Transverse colon (tissue), 4 donors: ENCODE measurements at regions not wholly inside any gene's neighbourhood (a gene's known extent, or its start where the extent isn't known, plus 50 kb on each side); places are given as distances from the start of the nearest gene placed in this dataset.
A peak's percentile ranks its signal among the peaks of the same experiment; 100 is the strongest.
"Not testable (repeated sequence)": the region's sequence is repeated elsewhere in the genome, so short reads cannot be mapped to it uniquely, and the experiment has no call there.

Source experiments
- DNase-seq: peaks from one replicate; pipeline ENCODE4 v3.0.0-alpha.2; 2019
- H3K27ac ChIP-seq, 4 donors: fragments of 200-600 bp; sonication (generic); 2 replicates each; pipeline ENCODE4 v1.5.1; 2016 to 2018; ENCODE audit warnings: inconsistent platforms in 4 of 4
- H3K27me3 ChIP-seq: fragments of 200-600 bp; sonication (generic); 2 replicates; pipeline ENCODE4 v1.5.1; 2017; ENCODE audit warnings: inconsistent platforms
- H3K36me3 ChIP-seq, 4 donors: fragments of 200-600 bp; sonication (generic); 2 replicates each; pipeline ENCODE4 v1.5.1; 2017 to 2019; ENCODE audit warnings: inconsistent platforms in 4 of 4
- H3K4me1 ChIP-seq, 4 donors: fragments of 200-600 bp; sonication (generic); 2 replicates each; pipeline ENCODE4 v1.5.1; 2017 to 2020; ENCODE audit warnings: inconsistent platforms in 4 of 4
- H3K4me3 ChIP-seq, 4 donors: fragments of 200-600 bp; sonication (generic); 1 replicate in 1 of 4; 2 replicates in 3 of 4; pipeline versions ENCODE4 v1.5.1 to v1.6.1; 2017 to 2019; ENCODE audit warnings: inconsistent platforms in 4 of 4
- H3K9me3 ChIP-seq, 2 donors: fragments of 200-600 bp; sonication (generic); 2 replicates each; pipeline ENCODE4 v1.5.1; 2017 to 2019; ENCODE audit warnings: inconsistent platforms in 2 of 2
- EP300 ChIP-seq: sonication (generic); formaldehyde crosslinking; IDR thresholded peaks from one replicate; pipeline ENCODE4 v1.6.1; 2017; ENCODE audit warnings: antibody characterized with exemption, low read depth
- POLR2A ChIP-seq: fragments of 450-650 bp; IDR thresholded peaks from one replicate; pipeline ENCODE4 v1.6.1; 2016; ENCODE audit warnings: antibody characterized with exemption, mild to moderate bottlenecking, moderate library complexity
- POLR2AphosphoS5 ChIP-seq, 3 donors: sonication (generic); formaldehyde crosslinking; IDR thresholded peaks; one replicate each; pipeline ENCODE4 v1.6.1; 2016; ENCODE audit warnings: antibody characterized with exemption in 3 of 3
- WGBS, 2 donors: methylation state at CpG; one replicate each; pipeline ENCODE4 v1.1.5; 2018; ENCODE audit warnings: low coverage in 1 of 2; 5-methylcytosine and 5-hydroxymethylcytosine counted together
- in situ Hi-C, 4 donors: fragments of 200-750 bp; cut with MboI; loops; one replicate each; pipeline versions ENCODE4 v1.15.0 to v1.15.1; 2017; ENCODE audit warnings: low sequenced_read_pairs in 3 of 4, low pct_ligation_motif_present in 1 of 4, low pct_unique_long_range_greater_than_20kb in 1 of 4
- intact Hi-C: fragments of 100-400 bp; cut with DNase I; formaldehyde crosslinking; loops from one replicate; pipeline ENCODE4 v1.15.1; 2023; ENCODE audit warnings: low total_unique reads
- TF ChIP-seq, protein P1 (sequence below), 5 experiments: fragments of 200-600 bp in 3 of 5; fragments of 450-650 bp in 2 of 5; sonication (generic) in 3 of 5; IDR thresholded peaks; 1 replicate in 2 of 5; 2 replicates in 3 of 5; pipeline ENCODE4 v1.5.1; 2016 to 2017; ENCODE audit warnings: antibody characterized with exemption in 5 of 5, inconsistent platforms in 3 of 5, mild to moderate bottlenecking in 2 of 5, moderate library complexity in 1 of 5

DNA sequence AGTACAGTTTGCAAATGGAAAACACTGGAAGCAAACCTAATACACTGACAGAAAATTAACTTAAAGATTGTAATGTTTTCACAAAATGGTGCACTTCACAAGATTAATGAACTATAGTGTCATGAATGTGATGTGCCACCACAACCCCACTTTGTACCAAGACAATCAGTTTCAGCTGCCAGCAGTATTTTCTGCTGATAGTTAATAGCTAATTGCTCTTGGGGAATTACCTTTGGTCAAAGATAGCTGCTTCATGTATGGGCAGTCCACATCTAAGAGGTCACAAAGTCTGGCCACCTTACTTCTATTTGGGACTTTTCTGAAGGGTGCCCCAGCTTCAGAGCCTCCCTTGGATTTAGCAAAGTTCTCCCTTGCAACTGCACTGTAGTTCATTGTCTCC is 254.0 kb downstream of the CALCRL start:
- in situ Hi-C loops (no loop called here), intact Hi-C loops (no loop called here)
- Histone ChIP-seq H3K27ac (no peak overlapping the region), H3K9me3 (no peaks in the 10 kb centered on the region), H3K4me3 (no peak overlapping the region), H3K4me1 (peaks cover 0 to 5% (median 0%) of the 10 kb centered on the region in 4 donors), H3K27me3 (no peaks in the 10 kb centered on the region), H3K36me3 (no peaks in the 10 kb centered on the region)
- TF ChIP-seq POLR2A (no peak), EP300 (no peak), POLR2AphosphoS5 (IDR thresholded peaks at IDR 0.05) (no peak)
- TF ChIP-seq, protein P1, sequence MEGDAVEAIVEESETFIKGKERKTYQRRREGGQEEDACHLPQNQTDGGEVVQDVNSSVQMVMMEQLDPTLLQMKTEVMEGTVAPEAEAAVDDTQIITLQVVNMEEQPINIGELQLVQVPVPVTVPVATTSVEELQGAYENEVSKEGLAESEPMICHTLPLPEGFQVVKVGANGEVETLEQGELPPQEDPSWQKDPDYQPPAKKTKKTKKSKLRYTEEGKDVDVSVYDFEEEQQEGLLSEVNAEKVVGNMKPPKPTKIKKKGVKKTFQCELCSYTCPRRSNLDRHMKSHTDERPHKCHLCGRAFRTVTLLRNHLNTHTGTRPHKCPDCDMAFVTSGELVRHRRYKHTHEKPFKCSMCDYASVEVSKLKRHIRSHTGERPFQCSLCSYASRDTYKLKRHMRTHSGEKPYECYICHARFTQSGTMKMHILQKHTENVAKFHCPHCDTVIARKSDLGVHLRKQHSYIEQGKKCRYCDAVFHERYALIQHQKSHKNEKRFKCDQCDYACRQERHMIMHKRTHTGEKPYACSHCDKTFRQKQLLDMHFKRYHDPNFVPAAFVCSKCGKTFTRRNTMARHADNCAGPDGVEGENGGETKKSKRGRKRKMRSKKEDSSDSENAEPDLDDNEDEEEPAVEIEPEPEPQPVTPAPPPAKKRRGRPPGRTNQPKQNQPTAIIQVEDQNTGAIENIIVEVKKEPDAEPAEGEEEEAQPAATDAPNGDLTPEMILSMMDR (IDR thresholded peaks at IDR 0.05): no peak
- no peak for DNase-seq

DNA sequence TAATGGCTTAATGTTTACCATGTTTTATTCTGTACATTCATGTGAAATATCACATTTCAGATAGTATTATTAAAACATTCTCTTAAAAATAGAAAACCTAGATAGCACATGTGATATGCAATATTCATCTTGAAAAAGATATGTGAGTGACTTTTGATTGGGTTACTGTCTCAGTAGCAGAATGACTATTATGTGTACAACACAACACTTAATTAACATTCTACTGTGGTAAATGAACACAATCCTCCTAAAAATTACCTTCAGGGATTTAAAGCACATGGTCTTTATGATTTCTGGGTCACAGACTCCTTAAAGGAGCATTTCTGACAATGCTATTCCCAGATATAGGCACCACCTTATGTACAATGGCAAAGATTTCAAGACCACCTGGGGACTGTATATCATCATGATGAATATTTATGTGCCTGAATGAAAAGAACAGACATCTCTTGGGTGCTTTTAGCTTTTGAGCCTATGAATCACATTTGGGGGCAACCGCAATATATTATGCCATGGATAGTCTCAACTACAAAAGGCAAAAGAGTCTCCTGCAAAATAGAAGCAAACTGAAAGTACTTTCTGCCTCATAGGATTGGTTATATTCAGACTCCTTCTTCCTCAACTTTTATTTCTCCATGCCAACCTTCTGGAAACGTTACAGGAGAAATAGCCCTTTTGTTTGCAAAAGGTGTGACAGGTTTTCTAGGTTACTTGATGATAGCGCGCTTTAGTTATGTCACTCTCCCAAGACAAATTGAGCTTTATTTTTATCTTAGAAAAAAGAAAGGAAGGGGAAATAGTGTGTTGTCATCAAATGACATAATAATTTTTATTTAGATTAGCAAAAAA is 259.0 kb downstream of the CALCRL start:
- Histone ChIP-seq H3K4me1 (peaks cover 0 to 10% (median 3%) of the 10 kb centered on the region in 4 donors), H3K4me3 (no peak overlapping the region), H3K27ac (peak overlapping the region in 2 of 4 donors; percentile 42 to 52), H3K27me3 (no peaks in the 10 kb centered on the region), H3K36me3 (no peaks in the 10 kb centered on the region), H3K9me3 (no peaks in the 10 kb centered on the region)
- intact Hi-C loops: no loop called here
- WGBS, 2 donors: 34 to 43% methylated on average over 4 of the region's 4 CpGs
- no peak for DNase-seq
- in situ Hi-C loops: no loop called here
- TF ChIP-seq, protein P1 (IDR thresholded peaks at IDR 0.05): no peak
- TF ChIP-seq POLR2A: no peak
- TF ChIP-seq POLR2AphosphoS5 (IDR thresholded peaks at IDR 0.05): no peak
- no peak for TF ChIP-seq EP300

DNA sequence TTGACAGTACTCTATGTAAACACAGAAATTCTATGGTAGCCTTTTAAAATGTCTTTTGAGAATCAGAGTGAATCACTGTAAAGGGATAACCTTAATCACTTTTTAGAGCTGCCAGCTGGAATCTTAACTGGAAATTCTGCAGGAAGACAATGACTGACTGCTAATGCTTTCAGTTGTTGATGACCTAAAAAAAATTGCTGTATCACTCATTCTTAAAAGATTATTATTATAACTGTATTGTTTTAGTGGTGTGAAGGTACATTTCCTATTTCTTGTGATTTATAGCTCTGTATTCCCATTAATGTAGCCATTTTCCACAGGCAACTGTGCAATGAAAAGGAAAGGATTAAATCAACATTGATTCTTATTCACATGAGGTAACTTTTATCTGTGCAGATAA is 260.5 kb downstream of the CALCRL start:
- Histone ChIP-seq H3K9me3 (no peaks in the 10 kb centered on the region), H3K36me3 (no peaks in the 10 kb centered on the region), H3K4me3 (no peak overlapping the region), H3K4me1 (peaks cover 0 to 10% (median 3%) of the 10 kb centered on the region in 4 donors), H3K27me3 (no peaks in the 10 kb centered on the region), H3K27ac (no peak overlapping the region)
- no peak for DNase-seq
- in situ Hi-C loops (no loop called here), intact Hi-C loops (no loop called here)
- no peak for TF ChIP-seq POLR2AphosphoS5 (IDR thresholded peaks at IDR 0.05)
- TF ChIP-seq EP300: no peak
- no peak for TF ChIP-seq POLR2A
- TF ChIP-seq, protein P1 (IDR thresholded peaks at IDR 0.05): no peak

DNA sequence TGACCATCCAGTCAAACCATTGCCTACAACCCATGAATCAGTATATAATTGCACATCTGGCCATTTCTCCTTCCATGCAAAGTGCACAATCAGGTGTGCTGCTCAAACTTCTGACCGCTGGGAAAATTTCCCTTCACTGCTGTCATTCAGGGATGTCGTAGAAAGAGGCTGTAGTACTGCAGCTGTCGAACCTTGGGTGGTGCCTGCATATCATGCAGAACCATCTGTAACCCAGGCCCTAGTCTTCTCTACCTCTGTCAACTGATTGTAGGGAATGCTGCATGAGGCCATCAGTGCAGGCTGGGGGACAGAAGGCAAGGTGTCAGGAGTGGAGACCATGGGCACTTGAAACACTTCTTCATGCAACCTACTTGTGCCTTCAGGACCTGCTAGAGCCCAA is 267.5 kb downstream of the CALCRL start:
- no peak for DNase-seq
- Histone ChIP-seq H3K9me3 (no peaks in the 10 kb centered on the region), H3K4me3 (no peak overlapping the region), H3K4me1 (no peaks in the 10 kb centered on the region), H3K27ac (no peak overlapping the region), H3K36me3 (no peaks in the 10 kb centered on the region), H3K27me3 (no peaks in the 10 kb centered on the region)
- intact Hi-C loops: no loop called here
- WGBS, 2 donors: 94 to 100% methylated on average over 1 to 3 of the region's 3 CpGs
- TF ChIP-seq EP300 (no peak), POLR2AphosphoS5 (IDR thresholded peaks at IDR 0.05) (no peak), POLR2A (no peak)
- TF ChIP-seq, protein P1 (IDR thresholded peaks at IDR 0.05): no peak
- in situ Hi-C loops: no loop called here

DNA sequence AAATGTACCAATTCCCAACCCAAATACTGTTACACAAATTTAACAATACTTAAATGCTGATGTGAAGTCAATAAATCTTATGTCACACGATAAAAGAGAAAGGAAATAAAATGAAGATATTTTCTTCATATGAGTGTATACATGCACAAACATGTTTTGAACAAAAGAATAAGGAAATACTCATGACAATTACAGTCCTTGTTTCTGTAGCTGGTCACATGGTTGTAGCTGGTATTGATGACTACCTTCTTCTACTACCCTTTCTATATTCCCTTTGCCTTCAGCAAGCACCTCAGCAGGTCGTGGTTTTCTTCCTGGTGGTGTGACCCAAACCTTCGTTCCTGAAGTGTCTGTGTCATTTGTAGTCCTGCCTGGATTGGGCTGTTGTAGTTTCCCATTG is 269.2 kb downstream of the CALCRL start:
- H3K4me3 ChIP-seq, in situ Hi-C loops, intact Hi-C loops, DNase-seq, H3K4me1 ChIP-seq, H3K27me3 ChIP-seq, H3K9me3 ChIP-seq, H3K36me3 ChIP-seq, H3K27ac ChIP-seq: not testable (repeated sequence)
- WGBS, 2 donors: 55 to 72% methylated on average over 3 of the region's 3 CpGs
